AG04450 (cell line): ENCODE measurements at regions not wholly inside any gene's neighbourhood (a gene's known extent, or its start where the extent isn't known, plus 50 kb on each side); places are given as distances from the start of the nearest gene placed in this dataset.

Experiments used
- CTCF ChIA-PET: fragments of 300-600, 350-600 bp; formaldehyde crosslinking; extraction: SDS; loops from one replicate; lab custom pipeline; 2022; ENCODE audit warnings: antibody characterized with exemption, inconsistent platforms; lab: Charles Lee
- POLR2A ChIA-PET: fragments of 350-600 bp; formaldehyde crosslinking; extraction: SDS; loops from one replicate; lab custom pipeline; 2021; ENCODE audit warnings: antibody characterized with exemption, inconsistent platforms; lab: Yijun Ruan, JAX
- DNase-seq: peaks from one replicate; pipeline ENCODE4 v3.0.0-alpha.2; 2011; ENCODE audit warnings: low read depth, low spot score
- H3K27ac ChIP-seq: one replicate; pipeline ENCODE4 v1.5.1; 2012; ENCODE audit warnings: low read depth, low read length, control low read depth
- H3K27me3 ChIP-seq: one replicate; pipeline ENCODE4 v1.6.0; 2012; ENCODE audit warnings: low read length; ENCODE audit not compliant: control insufficient read depth, insufficient read depth
- H3K4me3 ChIP-seq: 2 replicates; pipeline ENCODE4 v1.5.1; 2011; ENCODE audit warnings: mild to moderate bottlenecking, low read depth, low read length, control low read depth
- H3K9me3 ChIP-seq: 2 replicates; pipeline ENCODE4 v1.5.1; 2012; ENCODE audit warnings: low read length; ENCODE audit not compliant: control insufficient read depth, insufficient read depth
- CTCF ChIP-seq: IDR thresholded peaks from 2 replicates; pipeline ENCODE4 v1.5.1; 2011; ENCODE audit warnings: low read depth, low read length, control low read depth, inconsistent platforms

- CTCF ChIA-PET, result no interaction called here
- no peaks in the 10 kb centered on the region for H3K27me3 ChIP-seq
- no peak for TF ChIP-seq CTCF
- DNase-seq, result no peak
- no peak overlapping the region for H3K4me3 ChIP-seq
- peak overlapping the region; percentile 79 for H3K27ac ChIP-seq
- POLR2A ChIA-PET, result no interaction called here
- no peaks in the 10 kb centered on the region for H3K9me3 ChIP-seq
Measured at GRCh38 chr5:108530706-108531105, 148.8 kb upstream of the FBXL17 start.

GRCh38 chr5:108529381-108529780 lies 147.5 kb upstream of the FBXL17 start:
- TF ChIP-seq CTCF, result no peak
- H3K9me3 ChIP-seq, result no peaks in the 10 kb centered on the region
- peak; percentile 18 for DNase-seq
- POLR2A ChIA-PET, result no interaction called here
- H3K27me3 ChIP-seq, result no peaks in the 10 kb centered on the region
- CTCF ChIA-PET, result no interaction called here
- H3K27ac ChIP-seq, result no peak overlapping the region
- H3K4me3 ChIP-seq, result no peak overlapping the region

- ChIA-PET POLR2A (no interaction called here), CTCF (no interaction called here)
- DNase-seq, result no peak
- no peak for TF ChIP-seq CTCF
- Histone ChIP-seq H3K27ac (no peak overlapping the region), H3K9me3 (no peaks in the 10 kb centered on the region), H3K4me3 (no peak overlapping the region), H3K27me3 (no peaks in the 10 kb centered on the region)
Measured at GRCh38 chr5:108528655-108529054, 146.8 kb upstream of the FBXL17 start.

- CTCF ChIA-PET, result interaction anchor here (0.6 kb wide), 1 partner anchor 1302 kb away, joined by 3 read pairs; no protein-coding TSS in a partner anchor
Measured at GRCh38 chr5:108524564-108524963, 142.7 kb upstream of the FBXL17 start.

GRCh38 chr5:108523360-108523759 lies 141.5 kb upstream of the FBXL17 start:
- POLR2A ChIA-PET, result no interaction called here

More at GRCh38 chr5:108524564-108524963, 142.7 kb upstream of the FBXL17 start:
- Histone ChIP-seq H3K4me3 (no peak overlapping the region), H3K27me3 (no peaks in the 10 kb centered on the region), H3K27ac (no peak overlapping the region), H3K9me3 (no peaks in the 10 kb centered on the region)
- no peak for DNase-seq
- TF ChIP-seq CTCF, result no peak
- POLR2A ChIA-PET, result no interaction called here

More at GRCh38 chr5:108523360-108523759, 141.5 kb upstream of the FBXL17 start:
- H3K9me3 ChIP-seq, result no peaks in the 10 kb centered on the region
- DNase-seq, result no peak
- no peak overlapping the region for H3K4me3 ChIP-seq
- no peak overlapping the region for H3K27ac ChIP-seq
- no peaks in the 10 kb centered on the region for H3K27me3 ChIP-seq
- CTCF ChIA-PET, result interaction anchor here (0.6 to 3.3 kb wide), 5 partner anchors 117 to 906 kb away, joined by 3 to 30 read pairs (median 6); no protein-coding TSS in a partner anchor
- no peak for TF ChIP-seq CTCF
